ENCODE measurements at regions not wholly inside any gene's neighbourhood (a gene's known extent, or its start where the extent isn't known, plus 50 kb on each side); places are given as distances from the start of the nearest gene placed in this dataset.
A peak's percentile ranks its signal among the peaks of the same experiment; 100 is the strongest.

DNA sequence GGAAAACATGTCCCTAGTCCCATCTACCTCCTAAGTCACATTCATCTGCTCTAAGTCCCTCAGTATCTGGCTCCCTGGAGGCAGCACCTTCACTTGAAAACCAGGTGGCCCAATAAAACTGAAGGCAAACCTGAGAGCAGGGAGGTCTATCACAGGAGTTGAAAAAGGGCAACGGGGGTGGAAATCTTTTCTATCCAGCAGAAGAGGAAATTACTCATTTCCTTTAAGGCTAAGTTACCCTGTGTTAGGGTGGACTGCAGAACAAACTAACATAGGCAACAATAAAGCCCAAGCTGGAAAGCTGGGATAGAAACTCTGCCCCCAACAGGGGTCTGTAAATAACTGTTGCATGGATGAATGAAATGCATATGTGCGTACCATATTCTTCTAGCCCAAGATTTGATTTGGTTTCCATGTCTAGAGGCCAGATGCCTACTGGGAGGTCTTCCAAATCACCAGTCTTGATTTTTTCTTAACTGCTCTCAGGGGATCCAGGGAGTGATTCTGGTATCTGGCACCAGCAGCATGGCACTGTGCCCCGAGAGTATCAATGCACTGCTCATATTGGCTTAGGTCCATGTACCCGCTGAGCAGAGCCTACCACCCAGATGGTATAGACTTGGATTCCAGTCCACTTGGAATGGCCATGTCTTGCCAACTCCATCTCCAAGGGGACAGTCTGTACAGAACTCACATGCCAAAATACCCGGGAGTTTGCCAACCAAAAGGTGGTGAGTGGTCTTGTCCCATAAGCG, 350.0 kb upstream of the NCAM1 start:
- Histone ChIP-seq H3K23ac (ENCODE audit: low read length) (no peak overlapping the region), H4K8ac (ENCODE audit: low read depth, low read length) (no peak overlapping the region), H2BK15ac (replicated peaks; ENCODE audit: low read depth) (no peak overlapping the region), H3K79me2 (ENCODE audit: control insufficient read depth, insufficient read depth, low read length) (no peaks in the 10 kb centered on the region), H3K4me3 (ENCODE audit: low read length) (no peak overlapping the region), H3K56ac (ENCODE audit: low read length) (no peak overlapping the region), H2BK5ac (ENCODE audit: low read length) (no peak overlapping the region), H3K27ac (ENCODE audit: low read depth, low read length) (no peak overlapping the region), H3K4ac (ENCODE audit: low read depth, low read length) (no peak overlapping the region), H3K4me2 (ENCODE audit: low read length) (no peak overlapping the region), H2AK5ac (ENCODE audit: low read length) (no peak overlapping the region), H3K9ac (ENCODE audit: low read length) (no peak overlapping the region), H3K18ac (ENCODE audit: low read length) (no peak overlapping the region), H3K4me1 (ENCODE audit: control insufficient read depth, low read depth, low read length) (peaks cover 2% of the 10 kb centered on the region), H3K27me3 (ENCODE audit: insufficient read depth, low read length, poor library complexity) (no peaks in the 10 kb centered on the region), H4K5ac (ENCODE audit: low read length) (no peak overlapping the region), H3K36me3 (ENCODE audit: control insufficient read depth, insufficient read depth, low read length) (no peaks in the 10 kb centered on the region), H3K79me1 (ENCODE audit: low read length) (no peaks in the 10 kb centered on the region), H2BK120ac (ENCODE audit: low read depth, low read length) (no peak overlapping the region)
- no CpG with 5 or more reads among the region's 6 CpGs for WGBS (ENCODE audit: extremely low coverage, insufficient coverage, low lambda C conversion rate)
- DNase-seq: no peak

DNA sequence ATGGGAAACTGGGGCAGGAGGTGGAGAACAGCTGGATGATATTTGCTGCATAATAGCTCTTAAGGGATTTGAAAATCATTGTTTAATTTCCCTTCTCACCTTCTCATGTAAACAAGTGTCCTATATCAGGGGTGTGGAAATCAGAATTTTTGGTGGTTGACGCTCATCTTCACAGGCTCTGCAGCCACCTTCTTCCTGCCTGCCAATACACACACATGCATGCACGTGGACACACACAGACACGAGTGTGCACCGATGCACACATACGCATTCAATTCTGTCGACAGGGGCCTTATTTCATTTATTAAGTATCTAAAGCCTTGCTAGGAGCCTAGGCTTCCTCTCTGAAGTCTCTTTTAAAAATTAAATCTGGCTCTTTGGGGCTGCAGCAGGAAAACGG, 349.4 kb upstream of the NCAM1 start:
- Histone ChIP-seq H3K27me3 (ENCODE audit: insufficient read depth, low read length, poor library complexity) (no peaks in the 10 kb centered on the region), H3K4me2 (ENCODE audit: low read length) (no peak overlapping the region), H3K79me1 (ENCODE audit: low read length) (no peaks in the 10 kb centered on the region), H3K4me1 (ENCODE audit: control insufficient read depth, low read depth, low read length) (peaks cover 2% of the 10 kb centered on the region), H2BK120ac (ENCODE audit: low read depth, low read length) (no peak overlapping the region), H3K18ac (ENCODE audit: low read length) (no peak overlapping the region), H2BK15ac (replicated peaks; ENCODE audit: low read depth) (no peak overlapping the region), H3K4ac (ENCODE audit: low read depth, low read length) (no peak overlapping the region), H4K5ac (ENCODE audit: low read length) (no peak overlapping the region), H3K79me2 (ENCODE audit: control insufficient read depth, insufficient read depth, low read length) (no peaks in the 10 kb centered on the region), H4K8ac (ENCODE audit: low read depth, low read length) (no peak overlapping the region), H2BK5ac (ENCODE audit: low read length) (no peak overlapping the region), H3K4me3 (ENCODE audit: low read length) (no peak overlapping the region), H3K9ac (ENCODE audit: low read length) (no peak overlapping the region), H2AK5ac (ENCODE audit: low read length) (no peak overlapping the region), H3K56ac (ENCODE audit: low read length) (no peak overlapping the region), H3K27ac (ENCODE audit: low read depth, low read length) (no peak overlapping the region), H3K36me3 (ENCODE audit: control insufficient read depth, insufficient read depth, low read length) (no peaks in the 10 kb centered on the region), H3K23ac (ENCODE audit: low read length) (no peak overlapping the region)
- WGBS (ENCODE audit: extremely low coverage, insufficient coverage, low lambda C conversion rate): no CpG with 5 or more reads among the region's 7 CpGs
- no peak for DNase-seq

DNA sequence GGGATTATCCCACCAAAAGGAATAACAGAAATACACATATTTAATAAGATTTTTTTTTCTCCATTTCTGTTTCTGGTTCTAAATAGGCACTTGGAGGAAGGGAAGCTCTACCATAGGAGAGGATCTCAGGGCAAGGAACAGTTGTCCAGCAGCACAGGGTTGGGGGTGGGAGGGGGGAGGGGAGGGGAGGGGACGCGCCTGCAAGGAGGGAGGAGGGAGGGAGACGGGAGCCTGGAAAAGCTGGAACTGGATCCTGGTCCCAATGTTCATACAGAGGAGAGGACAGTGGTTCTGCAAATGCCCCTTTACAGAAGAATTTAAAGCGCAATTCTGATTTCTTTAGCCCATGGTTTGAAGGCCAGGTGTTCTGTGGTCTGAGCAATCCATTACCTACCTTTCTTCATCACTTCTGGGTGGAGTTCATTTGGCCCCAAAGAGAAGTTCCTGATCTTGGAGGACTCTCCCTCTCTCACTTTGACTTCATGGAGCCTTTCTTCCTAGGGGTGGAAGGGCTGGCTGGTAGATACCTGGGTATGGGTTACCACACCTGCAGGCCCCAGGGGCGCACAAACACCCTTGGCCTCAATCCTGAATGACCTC, 348.9 kb upstream of the NCAM1 start:
- Histone ChIP-seq H3K36me3 (ENCODE audit: control insufficient read depth, insufficient read depth, low read length) (no peaks in the 10 kb centered on the region), H3K56ac (ENCODE audit: low read length) (no peak overlapping the region), H2AK5ac (ENCODE audit: low read length) (no peak overlapping the region), H3K9ac (ENCODE audit: low read length) (no peak overlapping the region), H3K23ac (ENCODE audit: low read length) (no peak overlapping the region), H2BK5ac (ENCODE audit: low read length) (no peak overlapping the region), H3K79me2 (ENCODE audit: control insufficient read depth, insufficient read depth, low read length) (no peaks in the 10 kb centered on the region), H3K4ac (ENCODE audit: low read depth, low read length) (no peak overlapping the region), H4K5ac (ENCODE audit: low read length) (no peak overlapping the region), H3K4me2 (ENCODE audit: low read length) (no peak overlapping the region), H3K4me1 (ENCODE audit: control insufficient read depth, low read depth, low read length) (peaks cover 2% of the 10 kb centered on the region), H3K27me3 (ENCODE audit: insufficient read depth, low read length, poor library complexity) (no peaks in the 10 kb centered on the region), H2BK120ac (ENCODE audit: low read depth, low read length) (peak overlapping the region; percentile 39), H3K27ac (ENCODE audit: low read depth, low read length) (no peak overlapping the region), H3K4me3 (ENCODE audit: low read length) (no peak overlapping the region), H2BK15ac (replicated peaks; ENCODE audit: low read depth) (no peak overlapping the region), H3K18ac (ENCODE audit: low read length) (no peak overlapping the region), H3K79me1 (ENCODE audit: low read length) (no peaks in the 10 kb centered on the region), H4K8ac (ENCODE audit: low read depth, low read length) (no peak overlapping the region)
- no CpG with 5 or more reads among the region's 5 CpGs for WGBS (ENCODE audit: extremely low coverage, insufficient coverage, low lambda C conversion rate)
- DNase-seq: peak; percentile 61

DNA sequence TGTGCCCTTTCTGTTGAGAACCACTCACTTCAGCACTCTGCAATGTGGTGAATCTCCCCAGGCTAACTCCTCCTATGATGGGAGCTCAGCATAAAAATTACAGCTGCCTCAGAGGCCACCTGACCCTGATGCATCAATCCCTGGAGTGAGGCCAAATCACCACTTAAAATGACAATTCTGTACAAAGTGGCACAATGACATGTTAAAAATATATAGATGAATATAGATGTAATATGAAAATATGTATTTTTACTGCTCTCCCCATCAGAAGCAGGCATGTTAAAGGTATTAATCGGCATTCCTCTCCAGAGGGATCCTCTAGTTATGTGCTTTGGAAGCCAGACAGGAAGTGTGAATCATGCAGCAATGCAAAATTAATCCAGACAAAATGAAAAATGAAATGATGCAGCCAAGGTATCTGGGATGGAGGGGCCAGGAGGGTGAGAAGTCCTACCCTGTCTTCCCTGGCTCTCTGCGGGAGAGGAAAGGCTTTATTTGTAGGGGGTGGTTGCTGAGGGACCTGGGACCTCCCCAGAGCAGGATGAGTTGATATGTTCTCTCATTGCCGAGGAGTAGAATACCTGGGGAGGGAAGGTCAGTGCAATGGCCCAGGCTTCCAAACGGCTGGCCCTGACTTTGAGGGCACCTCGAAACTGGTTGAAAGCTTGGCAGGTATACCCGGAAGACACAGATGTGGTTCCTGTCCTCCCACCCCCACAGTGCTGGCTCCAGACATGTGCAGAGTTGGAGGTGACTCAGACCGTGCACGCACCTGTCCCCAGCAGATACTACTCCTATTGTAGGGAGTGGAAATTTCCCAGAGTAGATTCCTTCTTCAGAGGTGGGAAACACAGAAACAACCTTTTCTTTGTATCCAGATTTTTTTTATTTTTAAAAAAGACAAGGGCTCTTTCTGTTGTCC, 347.9 kb upstream of the NCAM1 start:
- WGBS (ENCODE audit: extremely low coverage, insufficient coverage, low lambda C conversion rate): no CpG with 5 or more reads among the region's 8 CpGs

DNA sequence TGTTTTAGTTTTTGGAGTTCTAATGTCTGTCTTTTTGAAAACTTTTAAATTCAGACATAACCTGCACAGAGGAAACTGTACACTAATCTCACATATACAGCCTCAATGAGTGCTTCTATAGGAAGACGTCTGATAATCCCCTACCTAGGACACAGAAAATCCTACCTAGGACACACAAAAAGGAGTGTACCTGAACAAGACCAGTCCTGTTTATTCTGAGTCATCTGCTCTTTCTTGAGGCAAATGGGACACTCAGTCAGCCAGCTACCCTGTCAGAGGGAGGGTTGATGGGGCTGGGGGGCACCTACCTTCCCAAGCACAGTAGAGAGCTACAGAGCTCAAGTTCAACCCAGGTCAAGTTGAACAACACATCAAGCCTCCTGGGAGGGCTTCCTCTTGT, 346.6 kb upstream of the NCAM1 start:
- no peaks in the 10 kb centered on the region for H3K79me1 ChIP-seq (ENCODE audit: low read length)
- H3K79me2 ChIP-seq (ENCODE audit: control insufficient read depth, insufficient read depth, low read length): no peaks in the 10 kb centered on the region
- H4K5ac ChIP-seq (ENCODE audit: low read length): no peak overlapping the region
- H3K4me3 ChIP-seq (ENCODE audit: low read length): no peak overlapping the region
- H2BK5ac ChIP-seq (ENCODE audit: low read length): no peak overlapping the region
- no peak overlapping the region for H3K4me2 ChIP-seq (ENCODE audit: low read length)
- peaks cover 2% of the 10 kb centered on the region for H3K4me1 ChIP-seq (ENCODE audit: control insufficient read depth, low read depth, low read length)
- H3K23ac ChIP-seq (ENCODE audit: low read length): no peak overlapping the region
- no peak overlapping the region for H3K9ac ChIP-seq (ENCODE audit: low read length)
- no peak overlapping the region for H2BK15ac ChIP-seq (replicated peaks; ENCODE audit: low read depth)
- H3K18ac ChIP-seq (ENCODE audit: low read length): no peak overlapping the region
- H2AK5ac ChIP-seq (ENCODE audit: low read length): no peak overlapping the region
- no peaks in the 10 kb centered on the region for H3K36me3 ChIP-seq (ENCODE audit: control insufficient read depth, insufficient read depth, low read length)
- no peaks in the 10 kb centered on the region for H3K27me3 ChIP-seq (ENCODE audit: insufficient read depth, low read length, poor library complexity)
- H2BK120ac ChIP-seq (ENCODE audit: low read depth, low read length): no peak overlapping the region
- WGBS (ENCODE audit: extremely low coverage, insufficient coverage, low lambda C conversion rate): no CpG with 5 or more reads among the region's 1 CpG
- no peak overlapping the region for H3K56ac ChIP-seq (ENCODE audit: low read length)
- no peak overlapping the region for H3K4ac ChIP-seq (ENCODE audit: low read depth, low read length)
- H3K27ac ChIP-seq (ENCODE audit: low read depth, low read length): no peak overlapping the region
- no peak overlapping the region for H4K8ac ChIP-seq (ENCODE audit: low read depth, low read length)
- DNase-seq: no peak

More for the DNA sequence above, 347.9 kb upstream of the NCAM1 start:
- Histone ChIP-seq H3K4me2 (ENCODE audit: low read length) (no peak overlapping the region), H4K5ac (ENCODE audit: low read length) (no peak overlapping the region), H2BK120ac (ENCODE audit: low read depth, low read length) (no peak overlapping the region), H3K4ac (ENCODE audit: low read depth, low read length) (no peak overlapping the region), H3K56ac (ENCODE audit: low read length) (no peak overlapping the region), H3K79me1 (ENCODE audit: low read length) (no peaks in the 10 kb centered on the region), H3K4me3 (ENCODE audit: low read length) (no peak overlapping the region), H3K23ac (ENCODE audit: low read length) (no peak overlapping the region), H3K27me3 (ENCODE audit: insufficient read depth, low read length, poor library complexity) (no peaks in the 10 kb centered on the region), H3K79me2 (ENCODE audit: control insufficient read depth, insufficient read depth, low read length) (no peaks in the 10 kb centered on the region), H3K36me3 (ENCODE audit: control insufficient read depth, insufficient read depth, low read length) (no peaks in the 10 kb centered on the region), H2BK5ac (ENCODE audit: low read length) (no peak overlapping the region), H3K9ac (ENCODE audit: low read length) (no peak overlapping the region), H4K8ac (ENCODE audit: low read depth, low read length) (no peak overlapping the region), H3K18ac (ENCODE audit: low read length) (no peak overlapping the region), H2BK15ac (replicated peaks; ENCODE audit: low read depth) (no peak overlapping the region), H3K4me1 (ENCODE audit: control insufficient read depth, low read depth, low read length) (peaks cover 2% of the 10 kb centered on the region), H2AK5ac (ENCODE audit: low read length) (no peak overlapping the region), H3K27ac (ENCODE audit: low read depth, low read length) (no peak overlapping the region)
- DNase-seq: no peak

All from mesendoderm (in vitro differentiated cells).